ENCODE measurements at regions not wholly inside any gene's neighbourhood (a gene's known extent, or its start where the extent isn't known, plus 50 kb on each side); places are given as distances from the start of the nearest gene placed in this dataset.
"Not testable (repeated sequence)": the region's sequence is repeated elsewhere in the genome, so short reads cannot be mapped to it uniquely, and the experiment has no call there.

- no peak for DNase-seq
Observed at GRCh38 chr6:147674794-147675193, 166.3 kb downstream of the SAMD5 start.

GRCh38 chr6:147675281-147675680, 166.8 kb downstream of the SAMD5 start:
- DNase-seq = no peak

GRCh38 chr6:147676495-147677199, 168.2 kb downstream of the SAMD5 start:
- no peak for DNase-seq

GRCh38 chr6:147677647-147678046, 169.2 kb downstream of the SAMD5 start:
- DNase-seq = no peak

GRCh38 chr6:147678253-147678652, 169.8 kb downstream of the SAMD5 start:
- DNase-seq = no peak

- DNase-seq = no peak
Observed at GRCh38 chr6:147684906-147685305, 176.4 kb downstream of the SAMD5 start.

GRCh38 chr6:147689398-147689797, 180.9 kb downstream of the SAMD5 start:
- no peak for DNase-seq

- no peak for DNase-seq
Observed at GRCh38 chr6:147691446-147691845, 183.0 kb downstream of the SAMD5 start.

- no peak for DNase-seq
Observed at GRCh38 chr6:147693181-147693580, 184.7 kb downstream of the SAMD5 start.

- not testable (repeated sequence) for DNase-seq
Observed at GRCh38 chr6:147694556-147694955, 186.1 kb downstream of the SAMD5 start.

- no peak for DNase-seq
Observed at GRCh38 chr6:147695819-147696218, 187.3 kb downstream of the SAMD5 start.

GRCh38 chr6:147699140-147699539, 190.7 kb downstream of the SAMD5 start:
- DNase-seq = no peak

- no peak for DNase-seq
Observed at GRCh38 chr6:147699637-147700036, 191.1 kb downstream of the SAMD5 start.

- DNase-seq = no peak
Observed at GRCh38 chr6:147700436-147701209, 192.1 kb downstream of the SAMD5 start.

- no peak for DNase-seq
Observed at GRCh38 chr6:147704691-147705090, 196.2 kb downstream of the SAMD5 start.

- DNase-seq = no peak
Observed at GRCh38 chr6:147707524-147707923, 199.0 kb downstream of the SAMD5 start.

GRCh38 chr6:147708170-147708569, 199.7 kb downstream of the SAMD5 start:
- DNase-seq = no peak

GRCh38 chr6:147709396-147710272, 201.1 kb downstream of the SAMD5 start:
- no peak for DNase-seq

GRCh38 chr6:147710890-147711289, 202.4 kb downstream of the SAMD5 start:
- DNase-seq = no peak

GRCh38 chr6:147711476-147711875, 203.0 kb downstream of the SAMD5 start:
- DNase-seq = no peak

GRCh38 chr6:147712841-147713240, 204.4 kb downstream of the SAMD5 start:
- DNase-seq = no peak

- no peak for DNase-seq
Observed at GRCh38 chr6:147715035-147715434, 206.5 kb downstream of the SAMD5 start.

- no peak for DNase-seq
Observed at GRCh38 chr6:147716434-147716833, 207.9 kb downstream of the SAMD5 start.
